Neural progenitor cell (in vitro differentiated cells): ENCODE measurements at regions not wholly inside any gene's neighbourhood (a gene's known extent, or its start where the extent isn't known, plus 50 kb on each side); places are given as distances from the start of the nearest gene placed in this dataset.

Experiments used
- CTCF ChIP-seq: fragments of 200-600 bp; sonication (generic); IDR thresholded peaks from 2 replicates; pipeline ENCODE4 v1.5.1; 2017; ENCODE audit warnings: antibody characterized with exemption, mild to moderate bottlenecking
- EZH2phosphoT487 ChIP-seq: fragments of 200-600 bp; sonication (generic); IDR thresholded peaks from 2 replicates; pipeline ENCODE4 v1.6.1; 2017; ENCODE audit warnings: antibody characterized with exemption

DNA sequence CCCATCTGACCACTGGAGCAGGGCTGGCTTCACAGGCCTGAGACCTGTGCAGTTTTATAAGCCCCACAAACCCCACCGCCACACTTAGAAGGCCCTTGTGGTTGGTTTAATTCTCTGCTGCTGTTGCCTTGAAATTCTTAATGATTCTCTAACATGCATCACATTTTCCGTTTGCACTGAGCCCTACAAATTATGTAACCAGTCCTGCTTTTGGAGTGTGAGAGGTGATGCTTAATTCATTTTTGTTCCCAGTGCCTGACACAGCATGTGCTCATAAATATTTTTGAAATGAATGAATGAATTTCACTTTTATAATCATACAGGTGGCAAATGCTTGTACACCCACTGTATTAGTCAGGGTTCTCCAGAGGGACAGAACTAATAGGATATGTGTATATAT, 52.8 kb upstream of the PLXNC1 start:
- no peak for TF ChIP-seq CTCF
- no peak for TF ChIP-seq EZH2phosphoT487
